NT2/D1 (cell line): ENCODE measurements at regions not wholly inside any gene's neighbourhood (a gene's known extent, or its start where the extent isn't known, plus 50 kb on each side); places are given as distances from the start of the nearest gene placed in this dataset.

Source experiments
- YY1 ChIP-seq: IDR thresholded peaks from 2 replicates; pipeline ENCODE4 v1.6.1; 2011; ENCODE audit not compliant: insufficient read length, insufficient read depth
- ZNF274 ChIP-seq: IDR thresholded peaks from 2 replicates; pipeline ENCODE4 v1.6.1; 2011; ENCODE audit warnings: mild to moderate bottlenecking, low read depth, low read length

DNA sequence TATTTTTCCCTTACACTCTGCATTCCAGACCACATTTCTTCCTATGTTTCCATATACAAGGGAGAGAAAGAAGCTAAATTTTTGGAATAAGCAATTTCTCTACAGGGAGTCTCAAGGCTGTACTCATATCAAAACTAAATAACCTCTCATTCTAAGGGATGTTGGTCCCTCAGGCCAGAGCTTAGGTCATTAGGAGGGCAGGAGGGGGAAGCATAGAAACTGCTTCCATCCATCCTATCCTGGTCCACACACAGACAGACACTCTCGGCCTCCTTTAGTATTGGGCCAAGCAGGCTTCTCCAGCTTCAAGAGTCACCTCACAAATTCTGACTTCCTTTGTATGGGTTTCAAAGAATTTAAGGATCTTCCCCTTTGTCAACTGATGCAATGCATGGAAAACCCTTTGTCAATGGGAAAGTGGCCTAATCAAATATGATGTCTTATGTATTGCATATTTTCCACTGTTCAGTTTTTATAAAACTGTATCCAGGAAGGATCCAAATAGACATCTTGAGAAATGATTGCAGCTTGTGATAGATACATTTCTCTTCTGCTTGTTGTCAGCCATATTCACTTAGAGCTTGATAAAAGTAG is 140.7 kb upstream of the RARB start:
- TF ChIP-seq ZNF274 (no peak), YY1 (no peak)
